ENCODE measurements at regions not wholly inside any gene's neighbourhood (a gene's known extent, or its start where the extent isn't known, plus 50 kb on each side); places are given as distances from the start of the nearest gene placed in this dataset.

- no peak for DNase-seq (ENCODE audit: low read depth in 4 of 4, low spot score in 3 of 4)
Observed at GRCh38 chr2:59077026-59077725, 836.1 kb upstream of the FANCL start.

- no peak for DNase-seq (ENCODE audit: low read depth in 4 of 4, low spot score in 3 of 4)
Observed at GRCh38 chr2:59076079-59076619, 835.0 kb upstream of the FANCL start.

- no peak for DNase-seq (ENCODE audit: low read depth in 4 of 4, low spot score in 3 of 4)
Observed at GRCh38 chr2:59074071-59074470, 832.9 kb upstream of the FANCL start.

DNA sequence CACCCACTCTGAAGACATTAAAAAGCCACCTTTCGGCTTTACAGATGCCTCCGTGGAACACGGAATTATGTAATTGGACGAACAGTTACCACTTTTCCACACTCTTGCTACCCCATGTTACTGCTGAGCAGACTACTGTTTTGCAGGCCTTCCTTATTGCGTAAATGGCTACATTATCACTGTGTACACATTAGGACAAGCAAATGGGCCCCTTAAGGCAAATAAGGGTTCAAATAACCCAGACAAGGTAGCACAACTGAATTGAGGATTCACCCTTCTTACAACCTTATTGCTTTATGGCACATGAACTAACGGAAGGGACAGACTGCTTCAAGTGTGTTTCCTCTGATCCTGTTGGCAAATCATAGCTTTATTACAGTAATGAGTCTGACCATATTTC lies 832.2 kb upstream of the FANCL start:
- no peak for DNase-seq (ENCODE audit: low read depth in 4 of 4, low spot score in 3 of 4)

DNA sequence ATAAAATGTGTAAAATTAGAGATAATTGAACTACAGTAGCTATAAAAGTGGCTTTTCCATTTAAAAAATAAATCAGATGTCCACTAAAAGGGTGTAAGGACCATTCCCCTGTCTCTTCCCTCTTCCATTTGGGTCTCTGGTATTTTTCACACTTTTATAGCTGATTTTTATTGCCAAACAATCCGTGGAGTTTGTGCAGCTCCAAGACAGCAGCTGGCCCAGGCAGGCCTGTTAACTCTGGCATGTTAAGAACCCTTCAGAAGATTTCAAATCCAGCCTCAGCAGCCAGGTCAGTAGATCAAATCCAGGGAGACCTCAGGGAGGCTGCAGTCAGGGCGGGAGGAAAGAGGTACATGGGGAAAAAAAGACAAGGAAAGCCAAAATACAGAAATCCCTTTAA lies 827.1 kb upstream of the FANCL start:
- no peak for DNase-seq (ENCODE audit: low read depth in 4 of 4, low spot score in 3 of 4)

GRCh38 chr2:59066787-59067399 lies 825.8 kb upstream of the FANCL start:
- DNase-seq (ENCODE audit: low read depth in 4 of 4, low spot score in 3 of 4), result no peak

DNA sequence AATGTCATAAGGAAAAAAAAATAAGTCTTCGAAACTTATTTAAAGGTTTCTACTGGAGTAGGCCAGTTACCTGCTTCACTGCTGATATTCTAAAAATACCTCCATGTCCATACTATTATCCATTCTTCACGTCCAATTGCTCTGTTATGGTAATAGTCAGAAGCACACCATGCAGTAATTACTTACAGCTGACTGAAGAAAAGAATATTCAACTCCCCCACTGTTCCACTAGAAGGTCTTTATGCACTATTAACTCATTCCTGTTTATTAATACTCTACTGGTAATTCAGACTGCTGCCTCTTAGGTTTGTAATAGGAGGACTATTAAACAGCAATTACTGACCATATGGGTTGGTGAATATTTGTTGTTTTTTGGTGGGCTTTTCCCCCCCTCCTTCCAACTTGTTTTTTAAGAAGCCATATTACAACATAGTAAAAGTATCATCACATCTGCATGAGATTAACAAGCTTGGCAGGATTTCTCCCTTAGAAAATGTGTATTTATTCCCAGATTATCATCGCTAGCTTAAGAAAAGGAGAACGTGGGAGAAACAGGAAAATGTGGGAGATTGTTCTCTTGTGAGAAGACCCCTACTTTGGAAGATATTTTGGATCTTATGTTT lies 806.4 kb upstream of the FANCL start:
- no peak for DNase-seq (ENCODE audit: low read depth in 4 of 4, low spot score in 3 of 4)

GRCh38 chr2:59046401-59047372 lies 805.6 kb upstream of the FANCL start:
- no peak for DNase-seq (ENCODE audit: low read depth in 4 of 4, low spot score in 3 of 4)

DNA sequence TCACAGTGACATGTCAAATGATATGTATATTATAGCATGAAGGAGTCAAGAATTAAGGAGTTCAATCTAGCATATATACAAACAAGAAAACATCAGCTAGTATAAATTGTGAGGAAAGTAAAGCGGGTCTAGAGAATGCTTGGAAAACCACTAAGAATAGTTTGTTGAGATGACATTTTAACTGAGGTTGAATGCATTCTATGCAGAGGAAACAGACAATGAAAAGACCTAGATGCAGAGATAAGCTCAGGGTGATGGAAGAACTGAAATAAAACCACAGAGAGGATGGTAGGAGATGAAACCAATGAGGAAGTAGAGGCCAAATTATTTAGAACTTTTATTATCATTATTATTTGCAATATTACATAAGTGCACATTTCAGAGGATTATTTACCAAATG lies 803.6 kb upstream of the FANCL start:
- no peak for DNase-seq (ENCODE audit: low read depth in 4 of 4, low spot score in 3 of 4)

DNA sequence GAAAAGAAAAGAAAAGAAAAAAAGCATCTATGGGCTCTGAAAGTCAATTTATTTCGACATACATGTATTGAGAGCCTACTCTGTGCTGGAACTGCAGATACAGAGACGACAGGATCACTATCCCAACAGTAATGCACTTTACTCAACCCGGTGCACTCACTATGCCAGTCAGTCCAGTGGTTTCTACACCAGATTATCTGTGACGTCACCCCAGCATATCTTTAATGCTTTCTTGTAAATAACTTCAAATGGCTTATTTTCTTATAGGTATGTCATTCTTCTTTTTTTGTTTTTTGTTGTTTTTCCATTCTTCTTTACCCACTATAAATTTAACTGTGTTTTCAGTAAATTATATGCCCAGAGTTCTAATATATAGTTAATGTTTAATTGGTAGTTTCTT lies 800.0 kb upstream of the FANCL start:
- no peak for DNase-seq (ENCODE audit: low read depth in 4 of 4, low spot score in 3 of 4)

DNA sequence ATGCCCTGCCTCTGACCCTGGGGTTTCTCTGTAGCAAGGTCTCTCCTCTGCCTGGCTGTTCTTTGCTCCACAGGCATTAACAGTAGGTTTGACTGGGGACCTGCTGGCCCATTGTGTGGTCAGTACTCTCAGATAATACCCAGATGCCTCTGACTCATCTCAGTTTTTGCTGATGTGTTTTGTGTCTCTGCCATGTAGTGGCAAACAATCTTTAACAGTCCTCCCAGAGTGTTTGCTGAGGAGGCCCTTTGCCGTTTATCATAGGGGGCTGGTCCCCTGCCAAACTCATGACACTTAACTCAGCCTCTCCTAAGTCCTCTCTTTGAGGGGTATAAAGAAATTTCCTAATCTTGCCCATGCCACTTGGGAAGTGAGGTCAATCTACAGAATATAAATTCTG lies 793.7 kb upstream of the FANCL start:
- DNase-seq (ENCODE audit: low read depth in 4 of 4, low spot score in 3 of 4), result no peak

DNA sequence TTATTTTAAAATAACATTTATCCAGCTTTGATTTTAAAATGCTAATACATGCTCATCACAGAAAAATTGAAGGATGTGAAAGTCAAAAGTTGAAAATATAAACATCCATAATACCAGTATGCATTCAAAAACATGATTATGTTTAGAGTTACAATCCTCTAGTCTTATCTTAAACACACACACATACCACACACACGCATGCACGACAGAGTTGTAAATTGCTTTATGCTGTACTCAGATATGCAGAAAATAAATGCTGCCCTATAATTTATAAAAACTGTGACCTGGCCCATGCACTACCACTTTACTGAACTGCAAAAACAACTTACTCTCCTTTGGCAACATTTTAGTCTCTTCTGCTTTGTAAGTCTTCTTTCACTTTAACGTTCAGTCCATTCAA lies 793.0 kb upstream of the FANCL start:
- DNase-seq (ENCODE audit: low read depth in 4 of 4, low spot score in 3 of 4), result peak in 1 of 4 donors; percentile 14

- DNase-seq (ENCODE audit: low read depth in 4 of 4, low spot score in 3 of 4), result peak; percentile 37 to 60 (median 52)
Observed at GRCh38 chr2:59033661-59034060, 792.5 kb upstream of the FANCL start.

DNA sequence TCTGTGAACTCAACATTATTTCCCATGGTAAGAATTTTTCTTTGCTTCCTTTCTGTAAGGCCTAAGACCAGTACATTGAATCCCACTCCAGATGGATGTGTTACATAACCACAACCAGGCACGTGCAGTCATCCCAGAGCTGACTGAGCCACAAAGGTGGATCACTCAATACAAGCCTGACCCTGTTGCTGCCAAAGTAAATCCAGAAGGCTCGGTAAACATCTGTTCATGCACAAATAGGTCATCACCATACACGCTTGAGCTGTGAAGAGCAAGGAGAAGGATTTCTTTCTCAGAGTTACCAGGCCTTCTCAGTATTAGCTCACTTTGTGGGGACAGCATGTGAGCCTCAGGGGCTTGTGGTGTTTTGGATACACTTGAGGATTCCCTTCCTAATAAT lies 791.4 kb upstream of the FANCL start:
- no peak for DNase-seq (ENCODE audit: low read depth in 4 of 4, low spot score in 3 of 4)

DNA sequence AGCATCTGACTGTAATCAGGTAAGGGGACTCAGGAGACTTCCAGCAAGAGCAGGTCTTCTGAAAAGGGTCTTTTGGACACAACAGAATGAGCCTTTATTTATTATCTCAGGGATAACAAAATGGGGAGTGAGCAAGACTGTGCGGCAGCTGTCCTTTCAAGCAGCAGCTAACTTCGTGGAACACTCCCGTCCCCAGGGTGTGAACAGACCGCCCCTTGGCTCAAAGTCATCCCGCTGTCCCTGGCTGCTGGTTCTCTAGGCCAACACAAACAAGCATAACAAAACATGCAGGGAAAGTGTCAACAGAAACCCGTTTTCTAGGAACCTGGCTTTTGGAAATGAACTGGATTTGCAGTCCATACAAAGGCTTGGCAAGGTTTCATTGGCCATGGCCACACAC lies 787.9 kb upstream of the FANCL start:
- DNase-seq (ENCODE audit: low read depth in 4 of 4, low spot score in 3 of 4), result no peak

- no peak for DNase-seq (ENCODE audit: low read depth in 4 of 4, low spot score in 3 of 4)
Observed at GRCh38 chr2:59027320-59027719, 786.2 kb upstream of the FANCL start.

GRCh38 chr2:59025157-59025757 lies 784.1 kb upstream of the FANCL start:
- no peak for DNase-seq (ENCODE audit: low read depth in 4 of 4, low spot score in 3 of 4)

DNA sequence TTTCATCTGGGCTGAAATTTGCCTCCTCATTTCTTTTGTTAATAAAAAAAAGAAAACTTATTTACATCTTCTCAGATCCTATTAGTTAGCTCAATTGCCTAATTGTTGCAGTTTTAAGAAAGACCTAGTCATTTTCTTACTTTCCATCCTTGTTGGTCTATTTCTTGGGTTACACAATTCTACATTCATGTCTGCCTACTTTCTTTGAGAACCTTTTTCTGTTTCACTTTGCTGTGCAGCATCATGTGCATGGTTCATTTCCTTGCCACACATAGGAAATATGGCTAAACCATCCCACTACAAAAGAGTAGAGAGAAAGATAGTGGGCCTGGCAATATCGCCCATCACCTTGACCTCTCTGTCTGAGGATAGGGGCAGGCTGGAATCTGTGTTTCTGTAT lies 780.7 kb upstream of the FANCL start:
- no peak for DNase-seq (ENCODE audit: low read depth in 4 of 4, low spot score in 3 of 4)

- DNase-seq (ENCODE audit: low read depth in 4 of 4, low spot score in 3 of 4), result no peak
Observed at GRCh38 chr2:59019566-59020159, 778.5 kb upstream of the FANCL start.

DNA sequence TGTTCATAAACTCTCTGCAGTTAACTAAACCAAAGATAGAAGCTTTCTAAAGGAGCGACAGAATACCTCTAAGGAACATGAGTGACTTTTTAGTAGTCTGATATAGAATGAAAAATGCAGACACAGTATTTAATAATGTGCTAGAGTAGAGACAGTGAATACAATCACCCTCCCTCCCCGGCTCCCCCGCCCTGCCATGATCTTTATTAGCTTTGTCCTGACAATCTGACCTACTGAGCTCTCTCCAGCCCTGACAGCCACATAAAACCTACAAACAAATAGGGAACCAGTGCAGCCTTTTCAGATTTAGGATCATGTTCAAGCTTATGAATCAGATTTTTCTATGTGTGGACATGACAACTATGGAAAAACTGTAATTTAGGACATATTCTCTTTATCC lies 777.6 kb upstream of the FANCL start:
- DNase-seq (ENCODE audit: low read depth in 4 of 4, low spot score in 3 of 4), result no peak

Measured in left renal pelvis (tissue), 4 donors.